RWPE1 (cell line): ENCODE measurements at regions not wholly inside any gene's neighbourhood (a gene's known extent, or its start where the extent isn't known, plus 50 kb on each side); places are given as distances from the start of the nearest gene placed in this dataset.

Source experiments
- CTCF ChIA-PET: fragments of 350-600 bp; sonication (Branson Sonifier 250); formaldehyde crosslinking; extraction: SDS; loops from one replicate; lab custom pipeline; 2021; lab: Yijun Ruan, JAX
- POLR2A ChIA-PET: fragments of 400-600 bp; formaldehyde crosslinking; extraction: SDS; loops from one replicate; lab custom pipeline; 2020; ENCODE audit warnings: antibody characterized with exemption; ENCODE audit not compliant: low non-redundant PET; lab: Yijun Ruan, JAX
- DNase-seq: peaks from one replicate; pipeline ENCODE4 v3.0.0; 2012; ENCODE audit warnings: low spot score
- H3K27ac ChIP-seq: fragments of 450-650 bp; 2 replicates; pipeline ENCODE4 v1.5.1; 2017
- TF ChIP-seq, protein P1 (sequence below): fragments of 450-650 bp; conservative IDR thresholded peaks from 2 replicates; pipeline ENCODE4 v1.5.1; 2017; ENCODE audit warnings: low read depth, mild to moderate bottlenecking

GRCh38 chr12:17151917-17152316 is 546.0 kb upstream of the LMO3 start:
- no peak overlapping the region for H3K27ac ChIP-seq
- no peak for DNase-seq
- CTCF ChIA-PET: no interaction called here
- TF ChIP-seq, protein P1, sequence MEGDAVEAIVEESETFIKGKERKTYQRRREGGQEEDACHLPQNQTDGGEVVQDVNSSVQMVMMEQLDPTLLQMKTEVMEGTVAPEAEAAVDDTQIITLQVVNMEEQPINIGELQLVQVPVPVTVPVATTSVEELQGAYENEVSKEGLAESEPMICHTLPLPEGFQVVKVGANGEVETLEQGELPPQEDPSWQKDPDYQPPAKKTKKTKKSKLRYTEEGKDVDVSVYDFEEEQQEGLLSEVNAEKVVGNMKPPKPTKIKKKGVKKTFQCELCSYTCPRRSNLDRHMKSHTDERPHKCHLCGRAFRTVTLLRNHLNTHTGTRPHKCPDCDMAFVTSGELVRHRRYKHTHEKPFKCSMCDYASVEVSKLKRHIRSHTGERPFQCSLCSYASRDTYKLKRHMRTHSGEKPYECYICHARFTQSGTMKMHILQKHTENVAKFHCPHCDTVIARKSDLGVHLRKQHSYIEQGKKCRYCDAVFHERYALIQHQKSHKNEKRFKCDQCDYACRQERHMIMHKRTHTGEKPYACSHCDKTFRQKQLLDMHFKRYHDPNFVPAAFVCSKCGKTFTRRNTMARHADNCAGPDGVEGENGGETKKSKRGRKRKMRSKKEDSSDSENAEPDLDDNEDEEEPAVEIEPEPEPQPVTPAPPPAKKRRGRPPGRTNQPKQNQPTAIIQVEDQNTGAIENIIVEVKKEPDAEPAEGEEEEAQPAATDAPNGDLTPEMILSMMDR: no peak
- POLR2A ChIA-PET: no interaction called here

GRCh38 chr12:17148706-17149105 is 542.7 kb upstream of the LMO3 start:
- DNase-seq: no peak
- no peak overlapping the region for H3K27ac ChIP-seq
- TF ChIP-seq, protein P1: no peak
- CTCF ChIA-PET: no interaction called here
- POLR2A ChIA-PET: no interaction called here

- DNase-seq: no peak
- TF ChIP-seq, protein P1: no peak
- CTCF ChIA-PET: no interaction called here
- POLR2A ChIA-PET: no interaction called here
- no peak overlapping the region for H3K27ac ChIP-seq
These were observed 536.9 kb upstream of the LMO3 start for GRCh38 chr12:17142856-17143255.

DNA sequence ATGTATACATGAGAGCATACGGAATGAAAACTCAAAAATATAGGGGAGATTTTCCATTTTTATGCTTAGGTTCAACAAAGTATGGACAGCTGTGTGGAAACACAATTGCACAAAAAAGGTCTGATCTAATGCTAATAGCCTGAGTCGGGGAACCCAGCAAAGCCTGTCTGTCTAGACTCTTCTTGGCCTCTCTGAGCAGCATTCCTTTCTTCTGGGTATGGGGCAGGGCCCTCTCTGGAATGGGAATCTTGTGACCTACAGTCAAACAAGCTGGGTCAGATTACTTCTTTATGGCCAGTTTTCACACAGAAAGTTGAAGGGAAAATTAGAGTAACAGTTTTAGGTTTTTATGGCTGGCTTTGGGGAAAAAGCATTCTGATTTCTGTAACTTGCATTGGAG is 534.0 kb upstream of the LMO3 start:
- H3K27ac ChIP-seq: no peak overlapping the region
- TF ChIP-seq, protein P1: no peak
- no peak for DNase-seq
- ChIA-PET POLR2A (no interaction called here), CTCF (no interaction called here)

DNA sequence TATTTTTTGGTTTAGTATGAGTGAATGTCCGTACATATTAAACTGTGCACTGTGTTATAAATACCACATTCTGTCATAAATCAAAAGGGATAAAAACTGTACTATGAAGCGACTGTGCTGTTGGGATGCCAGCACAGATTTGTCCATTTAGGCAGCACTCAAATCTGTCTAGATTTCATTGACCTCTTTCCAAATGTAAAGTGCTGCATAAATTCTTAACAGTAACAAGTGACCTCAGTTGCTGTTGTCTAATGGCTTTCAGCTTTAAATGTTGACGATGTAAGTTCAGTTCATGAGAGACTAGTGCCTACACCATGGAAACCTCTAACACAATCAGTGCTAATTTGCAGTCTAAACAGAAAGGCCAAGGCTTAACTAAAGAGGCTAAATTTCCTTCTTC is 531.4 kb upstream of the LMO3 start:
- TF ChIP-seq, protein P1: no peak
- ChIA-PET CTCF (no interaction called here), POLR2A (no interaction called here)
- no peak for DNase-seq
- H3K27ac ChIP-seq: no peak overlapping the region

DNA sequence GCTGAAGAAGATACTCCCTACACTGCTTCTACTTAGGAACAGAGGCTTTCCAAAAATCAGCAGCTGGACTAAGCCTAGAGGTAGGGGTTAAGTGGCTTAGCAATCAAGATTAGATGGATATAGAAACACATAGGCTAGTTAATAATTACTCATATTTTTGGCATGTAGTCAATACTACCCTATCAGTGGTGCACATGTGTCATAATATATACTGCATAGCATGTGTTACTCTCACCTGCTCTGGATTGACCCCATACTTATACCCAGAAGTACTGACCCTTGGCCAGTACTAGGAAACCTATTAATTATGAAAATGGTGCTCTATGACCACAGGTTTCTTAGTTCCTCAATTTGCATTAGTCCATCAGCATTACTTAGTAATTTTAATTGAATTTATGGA is 528.4 kb upstream of the LMO3 start:
- no peak for DNase-seq
- CTCF ChIA-PET: no interaction called here

More for the DNA sequence above, 528.4 kb upstream of the LMO3 start:
- POLR2A ChIA-PET: no interaction called here
- TF ChIP-seq, protein P1: no peak
- H3K27ac ChIP-seq: no peak overlapping the region
